OCI-LY3 (cell line): ENCODE measurements at regions not wholly inside any gene's neighbourhood (a gene's known extent, or its start where the extent isn't known, plus 50 kb on each side); places are given as distances from the start of the nearest gene placed in this dataset.

Source experiments
- H2AFZ ChIP-seq: fragments of 200-600, 300-600 bp; shearing (Covaris generic); 2 replicates; pipeline ENCODE4 v1.6.0; 2014; ENCODE audit warnings: antibody characterized with exemption, low read depth, low read length
- H3K27ac ChIP-seq: fragments of 200-600, 300-600 bp; sonication (generic); 2 replicates; pipeline ENCODE4 v1.5.1; 2014; ENCODE audit warnings: mild to moderate bottlenecking, low read length, moderate library complexity, mixed read lengths
- H3K27me3 ChIP-seq: fragments of 200-600, 300-600 bp; sonication (generic); 2 replicates; pipeline ENCODE4 v1.6.1; 2014; ENCODE audit warnings: low read depth, low read length, mixed read lengths
- H3K36me3 ChIP-seq: fragments of 200-600, 300-600 bp; sonication (generic); replicated peaks from 2 replicates; pipeline ENCODE3; 2014; ENCODE audit warnings: low read depth, low read length, mixed read lengths
- H3K4me1 ChIP-seq: fragments of 300-600, 200-600 bp; sonication (generic); 2 replicates; pipeline ENCODE4 v1.6.1; 2014; ENCODE audit warnings: low read length, mixed read lengths
- H3K4me2 ChIP-seq: fragments of 200-600, 300-600 bp; sonication (generic); 2 replicates; pipeline ENCODE4 v1.6.1; 2014; ENCODE audit warnings: low read length, mixed read lengths
- H3K4me3 ChIP-seq: fragments of 300-600, 200-600 bp; sonication (generic); 2 replicates; pipeline ENCODE4 v1.5.1; 2014; ENCODE audit warnings: antibody characterized with exemption, mild to moderate bottlenecking, low read length, moderate library complexity
- H3K79me2 ChIP-seq: fragments of 300-600, 200-600 bp; shearing (Covaris generic); 2 replicates; pipeline ENCODE4 v1.6.1; 2014; ENCODE audit warnings: mild to moderate bottlenecking, low read length, mixed read lengths
- H3K9ac ChIP-seq: fragments of 300-600, 200-600 bp; shearing (Covaris generic); 2 replicates; pipeline ENCODE4 v1.6.0; 2014; ENCODE audit warnings: mild to moderate bottlenecking, low read length, moderate library complexity
- H3K9me3 ChIP-seq: fragments of 200-600, 300-600 bp; shearing (Covaris generic); 2 replicates; pipeline ENCODE4 v1.6.1; 2014; ENCODE audit warnings: low read length, mixed read lengths; ENCODE audit not compliant: insufficient read depth
- H4K20me1 ChIP-seq: fragments of 200-600, 300-600 bp; sonication (generic); 2 replicates; pipeline ENCODE4 v1.6.1; 2016; ENCODE audit warnings: low read length, mixed read lengths; ENCODE audit not compliant: insufficient read depth
- EZH2phosphoT487 ChIP-seq: fragments of 200-600 bp; shearing (Covaris generic); IDR thresholded peaks from 2 replicates; pipeline ENCODE4 v1.6.1; 2018; ENCODE audit warnings: antibody characterized with exemption, mixed run types, low read depth
- TF ChIP-seq, protein P1 (sequence below): fragments of 200-600, 300-600 bp; sonication (generic); IDR thresholded peaks from 2 replicates; pipeline ENCODE4 v1.5.1; 2014; ENCODE audit warnings: antibody characterized with exemption, low read length, low read depth

DNA sequence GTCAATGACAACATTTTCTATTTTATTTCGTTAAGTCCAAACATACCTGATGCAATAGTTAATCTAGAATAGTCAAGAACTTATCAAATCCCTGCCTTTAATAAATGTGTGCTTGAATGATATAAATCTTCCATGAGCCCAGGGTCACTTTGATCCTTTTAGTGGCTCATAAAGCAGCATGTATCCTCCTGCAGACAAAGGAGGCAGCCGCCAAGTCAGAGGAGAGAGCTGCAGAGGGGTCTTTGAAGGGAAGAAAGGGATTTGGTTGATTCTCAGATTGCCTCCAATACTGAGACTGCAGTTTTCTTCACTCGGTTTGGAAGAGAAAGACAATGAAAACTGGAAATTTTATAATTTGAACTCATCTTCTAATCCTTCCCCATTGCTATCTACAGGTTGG, 378.4 kb upstream of the PIK3C3 start:
- no peaks in the 10 kb centered on the region for H3K9me3 ChIP-seq
- H3K4me3 ChIP-seq, result no peak overlapping the region
- H2AFZ ChIP-seq, result no peak overlapping the region
- no peaks in the 10 kb centered on the region for H3K36me3 ChIP-seq
- no peak overlapping the region for H3K4me2 ChIP-seq
- no peaks in the 10 kb centered on the region for H3K4me1 ChIP-seq
- H3K79me2 ChIP-seq, result no peaks in the 10 kb centered on the region
- no peaks in the 10 kb centered on the region for H4K20me1 ChIP-seq
- H3K27ac ChIP-seq, result no peak overlapping the region
- H3K27me3 ChIP-seq, result peaks cover 3% of the 10 kb centered on the region; the same call in 1 of the 2 replicates
- TF ChIP-seq, protein P1, sequence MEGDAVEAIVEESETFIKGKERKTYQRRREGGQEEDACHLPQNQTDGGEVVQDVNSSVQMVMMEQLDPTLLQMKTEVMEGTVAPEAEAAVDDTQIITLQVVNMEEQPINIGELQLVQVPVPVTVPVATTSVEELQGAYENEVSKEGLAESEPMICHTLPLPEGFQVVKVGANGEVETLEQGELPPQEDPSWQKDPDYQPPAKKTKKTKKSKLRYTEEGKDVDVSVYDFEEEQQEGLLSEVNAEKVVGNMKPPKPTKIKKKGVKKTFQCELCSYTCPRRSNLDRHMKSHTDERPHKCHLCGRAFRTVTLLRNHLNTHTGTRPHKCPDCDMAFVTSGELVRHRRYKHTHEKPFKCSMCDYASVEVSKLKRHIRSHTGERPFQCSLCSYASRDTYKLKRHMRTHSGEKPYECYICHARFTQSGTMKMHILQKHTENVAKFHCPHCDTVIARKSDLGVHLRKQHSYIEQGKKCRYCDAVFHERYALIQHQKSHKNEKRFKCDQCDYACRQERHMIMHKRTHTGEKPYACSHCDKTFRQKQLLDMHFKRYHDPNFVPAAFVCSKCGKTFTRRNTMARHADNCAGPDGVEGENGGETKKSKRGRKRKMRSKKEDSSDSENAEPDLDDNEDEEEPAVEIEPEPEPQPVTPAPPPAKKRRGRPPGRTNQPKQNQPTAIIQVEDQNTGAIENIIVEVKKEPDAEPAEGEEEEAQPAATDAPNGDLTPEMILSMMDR, result no peak
- H3K9ac ChIP-seq, result no peak overlapping the region

GRCh38 chr18:41569867-41570266, 385.2 kb upstream of the PIK3C3 start:
- Histone ChIP-seq H4K20me1 (no peaks in the 10 kb centered on the region), H3K36me3 (no peaks in the 10 kb centered on the region), H3K79me2 (no peaks in the 10 kb centered on the region), H3K4me1 (no peaks in the 10 kb centered on the region), H3K27ac (no peak overlapping the region), H3K9ac (no peak overlapping the region), H3K4me2 (no peak overlapping the region), H2AFZ (no peak overlapping the region), H3K27me3 (no peaks in the 10 kb centered on the region), H3K9me3 (no peaks in the 10 kb centered on the region), H3K4me3 (no peak overlapping the region)
- no peak for TF ChIP-seq EZH2phosphoT487
- TF ChIP-seq, protein P1, result no peak

DNA sequence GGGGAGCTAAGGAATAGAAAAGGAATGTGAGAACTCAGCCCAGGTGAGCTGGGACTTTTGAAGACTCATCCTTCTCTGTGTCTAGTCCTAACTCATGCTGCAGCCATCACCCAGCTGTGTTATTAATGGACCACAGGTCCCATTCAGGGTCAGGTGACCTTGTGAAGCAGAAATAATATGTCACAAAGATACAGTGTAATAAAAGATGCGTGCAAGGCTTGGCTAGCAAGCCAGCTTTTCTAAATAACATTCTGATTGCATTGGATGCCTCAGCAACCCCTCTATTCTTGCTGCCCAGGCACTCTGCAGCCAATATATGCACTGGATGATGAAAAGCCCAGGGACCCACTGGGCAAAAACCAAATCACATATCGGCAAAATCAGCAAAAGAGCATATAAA, 393.1 kb upstream of the PIK3C3 start:
- Histone ChIP-seq H4K20me1 (no peaks in the 10 kb centered on the region), H3K27ac (no peak overlapping the region), H3K4me1 (no peaks in the 10 kb centered on the region), H3K9me3 (peaks cover 4% of the 10 kb centered on the region; the same call in 1 of the 2 replicates), H3K27me3 (no peaks in the 10 kb centered on the region), H3K4me3 (no peak overlapping the region), H3K36me3 (no peaks in the 10 kb centered on the region), H3K4me2 (no peak overlapping the region), H3K9ac (no peak overlapping the region), H3K79me2 (no peaks in the 10 kb centered on the region), H2AFZ (no peak overlapping the region)
- TF ChIP-seq EZH2phosphoT487, result no peak
- TF ChIP-seq, protein P1, result no peak

- Histone ChIP-seq H3K4me3 (no peak overlapping the region), H3K79me2 (no peaks in the 10 kb centered on the region), H3K36me3 (no peaks in the 10 kb centered on the region), H4K20me1 (no peaks in the 10 kb centered on the region), H2AFZ (no peak overlapping the region), H3K9me3 (peaks cover 4% of the 10 kb centered on the region; the same call in 1 of the 2 replicates), H3K27ac (no peak overlapping the region), H3K4me2 (no peak overlapping the region), H3K27me3 (no peaks in the 10 kb centered on the region), H3K9ac (no peak overlapping the region), H3K4me1 (no peaks in the 10 kb centered on the region)
- TF ChIP-seq, protein P1, result no peak
- TF ChIP-seq EZH2phosphoT487, result no peak
Observed at GRCh38 chr18:41558715-41559114, 396.3 kb upstream of the PIK3C3 start.
